ENCODE measurements at regions not wholly inside any gene's neighbourhood (a gene's known extent, or its start where the extent isn't known, plus 50 kb on each side); places are given as distances from the start of the nearest gene placed in this dataset.

GRCh38 chr20:24739746-24740145 lies 209.3 kb upstream of the CST7 start:
- no peak for DNase-seq

DNA sequence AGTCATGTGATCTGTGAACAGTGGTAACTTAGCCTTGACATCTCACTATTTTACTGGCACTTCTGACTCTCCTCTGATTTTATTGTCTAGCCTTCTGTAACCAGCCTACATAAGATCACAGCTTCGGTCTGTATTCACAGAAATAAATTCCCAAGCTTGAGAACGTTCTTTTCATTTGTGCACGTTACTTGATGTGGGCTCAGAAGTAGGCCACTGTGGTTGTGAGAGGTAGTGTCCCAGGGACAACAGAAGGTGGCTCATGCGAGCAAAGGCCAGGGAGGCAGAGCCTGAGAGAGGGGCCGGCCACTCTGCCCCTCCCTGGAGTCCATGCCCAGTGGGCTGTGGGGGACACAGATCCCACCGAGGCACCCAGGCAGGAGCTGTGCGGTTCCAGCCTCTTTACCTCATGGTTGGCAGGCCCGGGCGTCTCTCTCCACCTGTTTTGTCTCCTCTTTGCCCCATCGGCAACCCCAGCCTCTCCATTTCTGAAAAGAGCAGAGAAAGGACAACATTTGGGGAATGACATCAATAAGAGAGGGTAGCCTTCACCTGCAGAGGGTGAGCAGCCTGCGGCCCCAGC lies 207.5 kb upstream of the CST7 start:
- no peak for DNase-seq

- no peak for DNase-seq
These were observed 206.6 kb upstream of the CST7 start for GRCh38 chr20:24742436-24742835.

DNA sequence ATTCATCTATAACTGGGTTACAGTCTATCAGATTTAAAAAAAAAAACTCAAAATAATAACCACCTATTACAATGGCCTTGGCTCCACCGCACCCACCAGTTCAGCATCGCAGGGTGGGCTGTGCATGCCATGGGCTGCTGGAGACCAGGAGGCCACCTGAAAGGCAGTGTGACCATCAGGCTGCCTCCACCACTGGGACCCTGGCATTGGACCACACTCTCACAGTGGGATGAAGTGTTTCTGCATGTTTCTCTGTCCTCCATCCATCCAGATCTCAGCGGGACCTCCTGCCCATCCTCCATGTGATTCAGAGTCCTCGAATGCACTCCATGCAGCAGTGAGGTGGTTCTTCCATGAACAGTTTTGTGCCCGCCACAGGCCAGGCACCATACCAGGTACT lies 206.1 kb upstream of the CST7 start:
- no peak for DNase-seq

- DNase-seq: no peak
These were observed 205.4 kb upstream of the CST7 start for GRCh38 chr20:24743641-24744040.

- no peak for DNase-seq
These were observed 204.3 kb upstream of the CST7 start for GRCh38 chr20:24744747-24745146.

- DNase-seq: no peak
These were observed 203.9 kb upstream of the CST7 start for GRCh38 chr20:24745206-24745605.

GRCh38 chr20:24745617-24746350 lies 203.3 kb upstream of the CST7 start:
- no peak for DNase-seq

- no peak for DNase-seq
These were observed 202.8 kb upstream of the CST7 start for GRCh38 chr20:24746351-24746685.

- no peak for DNase-seq
These were observed 201.9 kb upstream of the CST7 start for GRCh38 chr20:24747010-24747712.

- no peak for DNase-seq
These were observed 201.0 kb upstream of the CST7 start for GRCh38 chr20:24747881-24748595.

DNA sequence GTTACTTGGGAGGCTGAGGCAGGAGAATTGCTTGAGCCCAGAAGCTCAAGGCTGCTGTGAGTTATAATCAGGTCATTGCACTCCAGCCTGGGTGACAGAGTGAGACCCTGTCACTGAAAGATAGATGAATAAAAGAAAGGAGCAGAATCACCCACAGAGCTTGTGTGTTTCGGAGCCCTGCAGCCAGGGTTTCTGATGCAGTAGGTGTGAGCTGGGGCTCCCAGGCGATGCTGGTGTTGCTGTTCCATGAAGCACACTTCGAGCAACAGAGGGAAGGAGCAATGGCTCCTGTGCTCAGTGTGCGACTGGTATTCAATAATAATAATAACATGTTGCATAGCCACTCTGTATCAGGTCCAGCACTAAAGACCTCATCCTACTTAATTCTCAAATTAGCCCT lies 197.5 kb upstream of the CST7 start:
- no peak for DNase-seq

GRCh38 chr20:24752612-24753011 lies 196.5 kb upstream of the CST7 start:
- DNase-seq: no peak

- DNase-seq: no peak
These were observed 195.9 kb upstream of the CST7 start for GRCh38 chr20:24753130-24753529.

DNA sequence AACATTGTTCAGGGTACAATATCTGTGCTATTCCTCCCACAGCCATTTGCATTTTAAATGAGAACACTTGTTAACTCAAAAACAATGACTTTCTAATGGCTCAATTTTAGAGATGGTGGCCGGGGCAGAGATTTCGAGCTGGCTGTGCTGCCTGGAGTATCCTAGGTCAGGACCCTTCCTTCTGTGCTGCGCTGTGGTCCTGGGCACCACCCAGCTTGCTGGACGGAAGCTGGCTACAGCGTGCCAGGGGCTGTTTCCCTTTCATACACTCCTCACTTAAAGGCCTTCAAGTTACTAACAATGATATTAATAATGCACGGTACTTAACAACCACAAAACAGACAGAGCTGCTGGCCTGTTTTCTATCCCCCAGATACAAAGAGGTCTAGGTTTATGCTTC lies 194.4 kb upstream of the CST7 start:
- no peak for DNase-seq

- no peak for DNase-seq
These were observed 193.6 kb upstream of the CST7 start for GRCh38 chr20:24755411-24755922.

- no peak for DNase-seq
These were observed 192.6 kb upstream of the CST7 start for GRCh38 chr20:24756292-24757025.

GRCh38 chr20:24761220-24762065 lies 187.6 kb upstream of the CST7 start:
- no peak for DNase-seq

GRCh38 chr20:24762371-24762770 lies 186.7 kb upstream of the CST7 start:
- no peak for DNase-seq

- no peak for DNase-seq
These were observed 186.2 kb upstream of the CST7 start for GRCh38 chr20:24762791-24763350.

GRCh38 chr20:24763386-24764026 lies 185.6 kb upstream of the CST7 start:
- DNase-seq: no peak
